Endothelial cell of umbilical vein (primary cell): ENCODE measurements at regions not wholly inside any gene's neighbourhood (a gene's known extent, or its start where the extent isn't known, plus 50 kb on each side); places are given as distances from the start of the nearest gene placed in this dataset.

Experiments used
- CTCF ChIP-seq, 2 donors: IDR thresholded peaks; 1 replicate in 1 of 2; 2 replicates in 1 of 2; pipeline ENCODE4 v1.5.1; 2011; ENCODE audit warnings: low read length in 2 of 2, mild to moderate bottlenecking in 2 of 2, moderate library complexity in 2 of 2, control low read depth in 1 of 2, inconsistent platforms in 1 of 2, low read depth in 1 of 2; ENCODE audit not compliant: insufficient read depth in 1 of 2; ENCODE audit errors: extremely low read depth in 1 of 2
- JUN ChIP-seq: IDR thresholded peaks from 2 replicates; pipeline ENCODE4 v1.6.1; 2011; ENCODE audit warnings: borderline replicate concordance, low read depth; ENCODE audit not compliant: insufficient read length, insufficient read depth
- MAX ChIP-seq: IDR thresholded peaks from 2 replicates; pipeline ENCODE4 v1.6.1; 2011; ENCODE audit not compliant: insufficient read depth, insufficient read length
- POLR2A ChIP-seq: IDR thresholded peaks from 2 replicates; pipeline ENCODE4 v1.6.1; 2012; ENCODE audit warnings: low read depth, mild to moderate bottlenecking, control low read depth, low read length
- POLR2AphosphoS5 ChIP-seq: IDR thresholded peaks from 2 replicates; pipeline ENCODE4 v1.6.1; 2012; ENCODE audit warnings: low read depth, mild to moderate bottlenecking, control low read depth, low read length, moderate library complexity; ENCODE audit not compliant: insufficient read depth

GRCh38 chr7:46209611-46210388 lies 288.7 kb upstream of the IGFBP3 start:
- no peak for TF ChIP-seq CTCF (IDR thresholded peaks at IDR 0.05; ENCODE audit: extremely low read depth in 1 of 2, insufficient read depth in 1 of 2, low read depth in 1 of 2, low read length in 2 of 2)
- no peak for TF ChIP-seq POLR2AphosphoS5
- TF ChIP-seq MAX = no peak
- no peak for TF ChIP-seq POLR2A
- TF ChIP-seq JUN = no peak
